Neuronal stem cell (in vitro differentiated cells): ENCODE measurements at regions not wholly inside any gene's neighbourhood (a gene's known extent, or its start where the extent isn't known, plus 50 kb on each side); places are given as distances from the start of the nearest gene placed in this dataset.
A peak's percentile ranks its signal among the peaks of the same experiment; 100 is the strongest.

Experiments used
- DNase-seq: peaks from one replicate; pipeline ENCODE4 v3.0.0-alpha.2; 2013; ENCODE audit warnings: low spot score
- H2AFZ ChIP-seq: one replicate; pipeline ENCODE4 v1.6.1; 2013; ENCODE audit warnings: mild to moderate bottlenecking, low read length, inconsistent platforms
- H2AK5ac ChIP-seq: 2 replicates; pipeline ENCODE4 v1.6.1; 2013; ENCODE audit warnings: low read depth, mild to moderate bottlenecking, inconsistent platforms, low read length, moderate library complexity, mixed read lengths
- H2BK120ac ChIP-seq: 2 replicates; pipeline ENCODE4 v1.6.1; 2013; ENCODE audit warnings: low read depth, mild to moderate bottlenecking, inconsistent platforms, low read length, moderate library complexity, mixed read lengths
- H2BK12ac ChIP-seq: one replicate; pipeline ENCODE4 v1.6.1; 2013; ENCODE audit warnings: low read length, inconsistent platforms
- H2BK15ac ChIP-seq: 2 replicates; pipeline ENCODE4 v1.6.1; 2013; ENCODE audit warnings: mild to moderate bottlenecking, low read length, inconsistent platforms, mixed read lengths
- H2BK5ac ChIP-seq: one replicate; pipeline ENCODE4 v1.6.1; 2013; ENCODE audit warnings: inconsistent platforms, mild to moderate bottlenecking, low read length, moderate library complexity
- H3K14ac ChIP-seq: one replicate; pipeline ENCODE4 v1.6.1; 2013; ENCODE audit warnings: low read length, inconsistent platforms
- H3K18ac ChIP-seq: 2 replicates; pipeline ENCODE4 v1.6.1; 2013; ENCODE audit warnings: low read length, inconsistent platforms
- H3K23ac ChIP-seq: 2 replicates; pipeline ENCODE4 v1.6.1; 2013; ENCODE audit warnings: low read depth, mild to moderate bottlenecking, mixed read lengths, low read length, inconsistent platforms; ENCODE audit not compliant: poor library complexity
- H3K27ac ChIP-seq: replicated peaks from 3 replicates; pipeline ENCODE4 v1.5.1; 2013; ENCODE audit warnings: low read length, inconsistent platforms
- H3K27me3 ChIP-seq, 3 experiments: 2 replicates each; pipeline ENCODE4 v1.6.1; 2013; ENCODE audit warnings: low read length in 3 of 3, mild to moderate bottlenecking in 2 of 3, inconsistent platforms in 1 of 3, low read depth in 1 of 3, mixed read lengths in 1 of 3, moderate library complexity in 1 of 3; ENCODE audit not compliant: control insufficient read depth in 3 of 3, insufficient read depth in 3 of 3
- H3K36me3 ChIP-seq, 2 donors: replicated peaks in 1 of 2; 2 replicates each; pipeline ENCODE4 v1.6.1; 2013; ENCODE audit warnings: low read length in 2 of 2; ENCODE audit not compliant: control insufficient read depth in 2 of 2, insufficient read depth in 2 of 2
- H3K4ac ChIP-seq: 2 replicates; pipeline ENCODE4 v1.6.1; 2013; ENCODE audit warnings: inconsistent platforms, mild to moderate bottlenecking, low read length, moderate library complexity
- H3K4me1 ChIP-seq, 2 donors: 1 replicate in 1 of 2; 2 replicates in 1 of 2; pipeline ENCODE4 v1.6.1; 2013; ENCODE audit warnings: low read length in 2 of 2, low read depth in 1 of 2; ENCODE audit not compliant: control insufficient read depth in 2 of 2, insufficient read depth in 1 of 2
- H3K4me2 ChIP-seq: one replicate; pipeline ENCODE4 v1.6.1; 2013; ENCODE audit warnings: mild to moderate bottlenecking, low read length, inconsistent platforms; ENCODE audit not compliant: insufficient read depth, poor library complexity, severe bottlenecking
- H3K4me3 ChIP-seq, 2 donors: 2 replicates each; pipeline ENCODE4 v1.5.1; 2013; ENCODE audit warnings: low read length in 2 of 2, mild to moderate bottlenecking in 2 of 2, inconsistent platforms in 1 of 2, moderate library complexity in 1 of 2
- H3K79me1 ChIP-seq: one replicate; pipeline ENCODE4 v1.6.1; 2013; ENCODE audit warnings: low read depth, mild to moderate bottlenecking, inconsistent platforms, low read length, moderate library complexity
- H3K9ac ChIP-seq: one replicate; pipeline ENCODE4 v1.6.1; 2013; ENCODE audit warnings: mild to moderate bottlenecking, low read depth, low read length, inconsistent platforms; ENCODE audit not compliant: poor library complexity
- H3K9me3 ChIP-seq, 2 donors: replicated peaks in 1 of 2; 2 replicates each; pipeline versions ENCODE3 to v1.6.1; 2013; ENCODE audit warnings: low read length in 2 of 2, mild to moderate bottlenecking in 2 of 2, inconsistent platforms in 1 of 2, low read depth in 1 of 2, mixed read lengths in 1 of 2, moderate library complexity in 1 of 2; ENCODE audit not compliant: control insufficient read depth in 2 of 2, insufficient read depth in 1 of 2
- H4K8ac ChIP-seq: one replicate; pipeline ENCODE4 v1.6.1; 2013; ENCODE audit warnings: low read depth, mild to moderate bottlenecking, inconsistent platforms, low read length, moderate library complexity
- H4K91ac ChIP-seq: one replicate; pipeline ENCODE4 v1.6.1; 2013; ENCODE audit warnings: low read length, low read depth, mild to moderate bottlenecking, inconsistent platforms; ENCODE audit not compliant: poor library complexity
- WGBS, 2 donors: extraction: QIAGEN DNeasy Blood & Tissue Kit; methylation state at CpG; one replicate each; pipeline ENCODE4 v1.1.7; 2013; ENCODE audit warnings: missing lambda C conversion rate in 2 of 2, mixed read lengths in 1 of 2; ENCODE audit not compliant: insufficient read length in 2 of 2, insufficient replicate concordance in 1 of 2; ENCODE audit errors: extremely low coverage in 2 of 2; 5-methylcytosine and 5-hydroxymethylcytosine counted together

DNA sequence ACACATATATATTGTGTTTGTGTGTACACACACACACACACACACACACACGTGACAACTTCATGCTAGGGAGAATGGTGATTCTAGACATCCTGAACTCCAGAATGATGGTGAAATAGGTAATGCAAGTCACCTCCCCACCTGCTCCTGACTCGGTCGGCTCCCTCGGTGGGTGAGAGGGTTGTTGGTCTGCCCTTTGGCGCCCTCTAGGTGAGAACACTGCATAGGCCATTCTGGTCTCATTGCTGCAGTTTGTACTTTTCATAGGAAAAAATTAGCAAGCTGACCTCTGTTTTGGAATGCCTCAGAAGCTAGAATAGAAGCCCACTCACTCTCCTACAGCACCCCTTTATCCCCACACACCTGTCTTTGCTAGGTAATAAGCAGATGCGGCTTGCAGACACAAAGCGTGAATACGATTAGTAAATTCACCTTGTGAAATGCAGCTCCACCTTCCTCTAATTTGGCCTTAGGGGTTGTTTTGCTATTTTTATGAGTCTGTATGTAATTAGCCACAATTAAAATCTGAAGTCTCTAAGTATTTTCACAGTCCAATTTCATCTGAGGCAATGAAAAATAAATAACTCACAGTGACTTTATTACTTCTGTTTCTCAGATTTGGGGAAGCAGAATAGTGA, 130.0 kb upstream of the KCNJ15 start:
- H3K4me2 ChIP-seq: no peak overlapping the region
- no peak overlapping the region for H2BK5ac ChIP-seq
- no peak overlapping the region for H3K14ac ChIP-seq
- no peak overlapping the region for H2BK15ac ChIP-seq
- H3K27me3 ChIP-seq: peaks cover 0 to 2% (median 0%) of the 10 kb centered on the region in 3 experiments
- peak; percentile 48 for DNase-seq
- H3K9ac ChIP-seq: no peak overlapping the region
- H3K4me1 ChIP-seq: no peaks in the 10 kb centered on the region
- H3K23ac ChIP-seq: no peak overlapping the region
- H2AK5ac ChIP-seq: no peak overlapping the region
- no peak overlapping the region for H2BK120ac ChIP-seq
- H3K36me3 ChIP-seq: no peaks in the 10 kb centered on the region
- no peak overlapping the region for H4K91ac ChIP-seq
- no peak overlapping the region for H4K8ac ChIP-seq
- H3K79me1 ChIP-seq: no peaks in the 10 kb centered on the region
- no CpG with 5 or more reads among the region's 8 CpGs for WGBS, 2 donors
- no peak overlapping the region for H3K4me3 ChIP-seq
- no peak overlapping the region for H2BK12ac ChIP-seq
- H3K27ac ChIP-seq: no peak overlapping the region
- no peak overlapping the region for H2AFZ ChIP-seq
- no peaks in the 10 kb centered on the region for H3K9me3 ChIP-seq
- no peak overlapping the region for H3K18ac ChIP-seq
- H3K4ac ChIP-seq: no peak overlapping the region

DNA sequence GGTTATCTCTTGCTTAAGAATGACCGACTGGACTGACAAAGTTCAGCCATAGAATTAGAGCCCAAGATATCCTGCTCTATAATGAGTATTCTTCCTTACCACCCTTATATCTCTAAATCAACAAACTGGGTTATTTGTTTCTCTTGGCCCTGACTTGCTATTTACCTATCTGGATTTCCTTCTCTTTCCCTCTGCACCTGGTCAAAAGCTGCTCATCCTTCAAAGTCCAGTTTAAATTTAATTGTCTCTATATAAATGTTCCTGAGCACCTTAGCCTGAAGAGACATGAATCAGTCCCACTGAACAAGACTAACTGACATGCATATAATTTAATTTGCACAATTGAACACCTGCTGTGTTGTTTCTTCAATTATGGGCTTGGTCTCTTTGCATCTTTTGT, 127.1 kb upstream of the KCNJ15 start:
- no peak overlapping the region for H2AK5ac ChIP-seq
- H3K18ac ChIP-seq: no peak overlapping the region
- no peak overlapping the region for H2BK120ac ChIP-seq
- no peak overlapping the region for H3K4me3 ChIP-seq
- no CpG with 5 or more reads among the region's 1 CpG for WGBS, 2 donors
- no peak overlapping the region for H2BK15ac ChIP-seq
- H3K14ac ChIP-seq: no peak overlapping the region
- H3K23ac ChIP-seq: no peak overlapping the region
- no peaks in the 10 kb centered on the region for H3K36me3 ChIP-seq
- no peak overlapping the region for H3K9ac ChIP-seq
- no peak overlapping the region for H2BK12ac ChIP-seq
- no peak overlapping the region for H4K8ac ChIP-seq
- no peak for DNase-seq
- no peak overlapping the region for H3K4me2 ChIP-seq
- H3K27me3 ChIP-seq: peaks cover 0 to 2% (median 0%) of the 10 kb centered on the region in 3 experiments
- H3K9me3 ChIP-seq: no peaks in the 10 kb centered on the region
- no peak overlapping the region for H3K27ac ChIP-seq
- H3K79me1 ChIP-seq: no peaks in the 10 kb centered on the region
- no peak overlapping the region for H2AFZ ChIP-seq
- H3K4me1 ChIP-seq: no peaks in the 10 kb centered on the region
- no peak overlapping the region for H3K4ac ChIP-seq
- H2BK5ac ChIP-seq: no peak overlapping the region
- H4K91ac ChIP-seq: no peak overlapping the region

DNA sequence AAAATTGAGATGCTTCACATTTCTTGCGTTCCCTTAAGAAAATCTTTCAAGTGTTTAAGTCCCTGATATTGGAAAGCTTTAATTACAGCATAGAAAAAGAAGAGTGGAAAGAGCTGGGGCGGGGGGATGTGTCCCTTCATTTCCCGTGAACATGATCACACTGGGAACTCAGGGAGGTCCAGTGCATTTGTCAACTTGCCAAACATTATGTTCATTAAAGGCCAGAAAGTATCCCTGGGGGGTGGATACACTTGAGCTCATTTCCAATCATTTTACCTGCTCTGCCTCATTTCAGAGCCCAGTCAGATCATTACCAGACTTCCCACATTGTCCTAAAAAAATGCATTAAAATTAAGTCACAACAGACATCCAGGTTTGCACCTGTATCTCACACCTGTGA, 123.6 kb upstream of the KCNJ15 start:
- H2AK5ac ChIP-seq: no peak overlapping the region
- H2BK12ac ChIP-seq: no peak overlapping the region
- H2AFZ ChIP-seq: no peak overlapping the region
- H3K27me3 ChIP-seq: peaks cover 0 to 2% (median 0%) of the 10 kb centered on the region in 3 experiments
- no peak overlapping the region for H3K4me3 ChIP-seq
- H3K4me2 ChIP-seq: no peak overlapping the region
- H3K23ac ChIP-seq: no peak overlapping the region
- H3K14ac ChIP-seq: no peak overlapping the region
- H3K4me1 ChIP-seq: no peaks in the 10 kb centered on the region
- H2BK15ac ChIP-seq: no peak overlapping the region
- no peak overlapping the region for H2BK5ac ChIP-seq
- no peak overlapping the region for H2BK120ac ChIP-seq
- no peak overlapping the region for H4K8ac ChIP-seq
- no peak overlapping the region for H3K9ac ChIP-seq
- no peak for DNase-seq
- H3K9me3 ChIP-seq: no peaks in the 10 kb centered on the region
- WGBS, 2 donors: no CpG with 5 or more reads among the region's 3 CpGs
- H4K91ac ChIP-seq: no peak overlapping the region
- no peaks in the 10 kb centered on the region for H3K79me1 ChIP-seq
- H3K27ac ChIP-seq: no peak overlapping the region
- no peaks in the 10 kb centered on the region for H3K36me3 ChIP-seq
- H3K4ac ChIP-seq: no peak overlapping the region
- no peak overlapping the region for H3K18ac ChIP-seq

DNA sequence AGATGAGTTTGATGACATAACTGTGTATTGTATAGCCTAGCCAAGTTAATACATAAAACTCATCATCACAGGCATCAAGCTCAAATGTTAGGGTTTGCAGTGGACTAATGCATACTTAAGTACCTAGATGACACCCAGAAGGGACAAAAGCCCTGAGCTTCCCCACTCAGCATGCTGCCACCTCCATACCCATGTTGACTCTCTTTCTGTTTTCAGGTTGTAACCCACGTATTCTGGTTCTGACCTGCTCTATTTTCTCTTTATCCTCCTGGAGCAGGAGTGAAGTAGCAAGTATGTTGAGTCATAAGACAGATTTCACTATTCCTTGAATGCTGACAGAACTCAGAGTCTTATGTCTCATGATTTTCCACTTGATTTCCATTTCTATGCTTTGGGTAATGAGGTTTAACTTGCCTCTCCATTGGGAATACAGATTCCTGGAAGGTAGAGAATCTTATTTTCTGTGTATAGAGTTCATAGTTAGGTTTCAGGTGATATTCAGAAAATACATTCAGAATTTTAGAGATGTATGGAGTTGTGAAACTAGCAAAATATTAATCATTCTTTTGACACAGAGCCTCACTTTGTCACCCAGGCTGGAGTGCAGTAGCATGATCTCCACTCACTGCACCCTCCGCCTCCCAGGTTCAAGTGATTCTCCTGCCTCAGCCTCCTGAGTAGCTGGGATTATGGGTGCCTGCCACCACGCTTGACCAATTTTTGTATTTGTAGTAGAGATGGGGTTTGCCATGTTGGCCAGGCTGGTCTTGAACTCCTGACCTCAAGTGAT, 122.5 kb upstream of the KCNJ15 start:
- Histone ChIP-seq H2AFZ (no peak overlapping the region), H3K4me2 (no peak overlapping the region), H3K27ac (no peak overlapping the region), H3K9me3 (no peaks in the 10 kb centered on the region), H3K9ac (no peak overlapping the region), H2AK5ac (no peak overlapping the region), H3K4ac (no peak overlapping the region), H2BK12ac (no peak overlapping the region), H3K27me3 (peaks cover 0 to 2% (median 0%) of the 10 kb centered on the region in 3 experiments), H3K4me3 (no peak overlapping the region), H2BK5ac (no peak overlapping the region), H4K8ac (no peak overlapping the region), H4K91ac (no peak overlapping the region), H3K4me1 (no peaks in the 10 kb centered on the region), H3K36me3 (no peaks in the 10 kb centered on the region), H2BK120ac (no peak overlapping the region), H3K18ac (no peak overlapping the region), H3K79me1 (no peaks in the 10 kb centered on the region), H3K23ac (no peak overlapping the region), H2BK15ac (no peak overlapping the region), H3K14ac (no peak overlapping the region)
- no peak for DNase-seq
- WGBS, 2 donors: no CpG with 5 or more reads among the region's 3 CpGs
